GM21786 (cell line): ENCODE measurements at regions not wholly inside any gene's neighbourhood (a gene's known extent, or its start where the extent isn't known, plus 50 kb on each side); places are given as distances from the start of the nearest gene placed in this dataset.

ENCODE experiments used
- ATAC-seq: cut with Tn5 transposase; IDR thresholded peaks from one replicate; pipeline ENCODE4 v1.9.1; 2021; ENCODE audit not compliant: unreplicated experiment

DNA sequence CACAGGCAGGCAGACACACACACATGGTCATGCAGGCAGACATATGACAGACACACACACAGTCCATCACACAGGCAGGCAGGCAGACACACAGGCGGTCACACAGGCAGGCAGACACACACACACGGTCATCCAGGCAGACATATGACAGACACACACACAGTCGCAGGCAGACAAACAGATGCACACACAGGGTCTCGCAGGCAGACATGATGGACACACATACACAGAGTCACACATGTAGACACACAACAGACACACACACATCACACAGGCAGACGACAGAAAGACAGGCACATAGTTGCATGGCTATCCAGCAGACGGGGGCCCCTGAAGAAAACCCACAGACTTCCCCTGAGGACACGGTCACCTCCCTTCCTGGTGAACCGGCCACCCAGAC, 135.4 kb downstream of the NCOR2 start:
- ATAC-seq = no peak

DNA sequence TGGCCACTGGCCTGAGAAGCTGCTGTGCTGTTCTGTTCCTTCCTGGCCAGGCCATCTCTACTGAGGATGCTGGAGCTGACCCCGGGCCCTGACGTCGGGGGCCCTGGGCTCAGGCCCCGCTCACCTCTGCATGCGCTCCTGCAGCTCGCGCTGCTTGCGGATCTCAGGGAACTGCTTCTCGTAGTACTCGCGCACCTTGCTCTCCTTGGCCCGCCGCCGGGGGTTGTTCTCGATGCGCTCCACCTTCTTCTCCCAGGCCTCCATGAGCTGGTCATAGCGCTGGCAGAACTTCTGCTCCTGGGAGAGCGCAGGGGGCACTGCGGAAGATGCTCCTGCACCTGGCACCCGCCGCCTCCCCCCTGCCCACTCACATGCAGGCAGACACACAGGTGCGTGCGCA, 135.6 kb downstream of the RFLNA start:
- ATAC-seq = no peak

DNA sequence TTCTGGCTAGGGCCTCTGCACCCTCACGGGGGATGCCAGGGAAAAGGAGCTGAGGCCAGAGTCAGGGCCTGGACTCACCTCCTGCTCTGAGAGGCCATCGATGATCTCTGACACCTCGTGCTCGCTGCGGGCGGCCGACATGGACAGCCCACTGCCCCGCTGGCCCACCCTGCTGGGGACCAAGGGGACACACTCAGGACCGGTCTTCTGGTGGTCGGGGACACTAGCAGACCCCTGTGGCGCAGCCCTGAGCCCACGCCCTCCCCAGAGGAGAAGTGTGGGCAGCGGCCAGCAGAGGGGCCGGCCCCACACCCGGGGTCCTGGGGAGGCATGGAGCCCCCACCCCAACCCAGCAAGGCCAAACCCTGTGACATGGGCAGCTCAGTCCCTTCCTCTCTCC, 134.6 kb downstream of the RFLNA start:
- ATAC-seq = no peak

DNA sequence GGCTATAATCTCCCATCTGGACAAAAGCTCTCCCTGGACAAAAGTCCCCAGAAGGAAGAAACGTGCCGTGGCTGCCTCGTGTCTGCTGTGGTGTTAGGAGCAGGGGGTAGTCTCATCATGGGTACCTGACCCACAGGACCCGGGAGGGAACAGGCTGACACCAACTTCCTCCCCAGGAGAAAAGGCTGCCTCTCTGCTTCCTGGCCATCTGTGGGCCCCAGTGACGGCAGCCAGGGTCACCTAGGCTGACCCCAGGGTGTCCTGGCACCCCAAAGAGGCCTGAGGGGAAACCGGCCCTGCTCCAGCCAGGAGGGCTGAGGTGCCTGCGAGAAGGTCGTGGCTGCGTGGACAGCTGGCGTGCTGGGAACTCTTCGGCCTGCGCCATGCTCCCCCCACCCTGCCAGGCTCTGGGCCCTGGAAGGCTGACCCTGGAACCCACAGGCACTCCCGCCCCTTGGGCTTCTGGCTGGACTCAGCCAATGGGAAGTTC, 133.9 kb downstream of the RFLNA start:
- ATAC-seq = no peak

DNA sequence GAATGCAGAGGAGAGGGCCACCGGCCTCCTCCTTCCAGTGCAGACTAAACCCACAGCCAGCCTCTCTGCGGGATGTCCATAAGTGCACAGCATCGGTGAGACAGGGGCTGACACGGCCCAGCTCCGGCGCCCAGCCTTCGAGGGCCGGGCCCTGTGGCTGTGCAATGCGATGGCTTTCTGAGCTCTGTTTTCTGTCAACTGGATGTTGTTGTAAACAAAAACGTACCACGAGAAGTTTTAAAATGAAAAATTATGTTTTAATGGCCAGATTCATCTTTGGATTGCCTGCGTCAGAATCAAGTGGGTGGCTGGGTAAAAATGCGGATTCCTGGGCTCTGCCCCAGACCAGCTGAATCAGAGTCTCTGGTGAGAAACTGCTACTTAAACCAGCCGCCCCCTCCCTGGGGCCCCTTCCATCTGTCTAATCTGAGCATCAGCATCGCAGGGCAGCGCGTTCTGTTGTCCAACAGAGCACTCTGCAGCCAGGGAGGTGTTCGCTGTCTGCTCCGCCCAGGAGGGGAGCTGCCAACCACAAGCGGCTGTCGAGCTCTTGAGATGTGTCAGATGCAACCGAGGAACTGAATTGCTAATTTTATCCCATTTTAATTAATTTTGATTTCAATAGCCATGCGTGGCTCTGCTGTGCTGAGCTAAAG, 133.4 kb downstream of the RFLNA start:
- no peak for ATAC-seq

DNA sequence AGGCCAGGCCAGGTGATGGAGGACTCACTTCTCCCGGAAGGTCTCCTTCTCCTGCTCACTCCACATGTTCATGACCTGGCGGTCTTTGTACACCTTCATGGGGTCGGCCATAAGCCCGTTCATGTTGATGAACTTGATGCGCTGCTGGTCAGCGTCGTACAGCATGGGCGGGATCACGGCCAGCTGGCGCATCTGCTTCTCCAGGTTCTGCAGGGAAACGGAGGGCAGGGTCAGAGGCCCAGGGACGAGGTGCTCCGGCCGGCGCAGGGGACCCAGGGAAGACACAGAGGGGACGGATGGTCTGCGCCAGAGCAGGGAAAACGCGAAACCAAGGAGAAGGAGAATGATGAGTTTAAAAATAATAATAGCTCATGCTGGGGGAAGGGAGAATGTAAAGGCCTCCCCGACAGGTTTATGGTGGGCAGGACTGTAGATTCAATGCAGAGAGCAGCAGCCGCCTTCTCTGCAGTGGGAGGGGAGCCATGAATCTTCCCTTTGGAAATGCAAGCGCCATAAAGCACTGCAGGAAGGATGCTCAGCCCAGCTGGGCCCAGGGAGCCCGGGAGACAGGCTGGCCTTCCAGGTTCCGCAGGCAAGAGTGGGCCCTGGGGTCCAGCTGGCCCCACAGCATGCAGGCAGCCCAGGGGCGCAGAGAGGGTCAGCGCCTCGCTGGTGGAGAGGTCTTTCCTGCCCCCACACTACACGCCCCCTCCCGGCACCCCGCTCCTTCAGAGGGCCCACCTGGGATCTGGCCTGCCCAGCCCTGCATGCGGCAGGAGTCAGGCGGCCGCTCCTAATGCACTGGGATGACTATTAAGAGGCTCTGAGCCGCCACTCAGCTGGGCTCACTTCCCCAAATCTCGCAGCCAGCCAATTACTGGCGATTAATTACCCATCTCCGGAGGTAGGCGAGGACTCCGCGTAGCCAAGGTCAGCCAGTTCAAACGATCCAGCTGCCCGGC, 132.0 kb downstream of the RFLNA start:
- no peak for ATAC-seq

DNA sequence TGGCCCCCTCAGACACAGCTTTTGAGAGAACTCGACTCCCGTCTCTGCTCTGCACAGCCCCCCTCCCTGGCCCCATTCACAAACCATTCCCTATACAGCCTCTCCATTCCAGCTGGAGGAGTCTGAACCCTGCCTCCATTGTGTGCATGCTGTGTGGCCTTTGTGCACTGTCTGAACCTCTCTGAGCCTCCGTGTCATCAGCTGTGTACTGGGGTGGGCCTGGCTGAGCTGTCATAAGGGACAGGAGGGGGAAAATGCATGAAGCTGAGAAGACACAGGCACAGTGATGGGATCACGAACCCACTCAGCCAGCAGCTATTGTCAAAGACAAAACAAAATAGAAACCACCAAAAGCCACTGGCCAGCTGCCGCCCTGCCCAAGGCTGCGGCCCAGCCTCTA, 130.8 kb downstream of the RFLNA start:
- ATAC-seq = no peak

DNA sequence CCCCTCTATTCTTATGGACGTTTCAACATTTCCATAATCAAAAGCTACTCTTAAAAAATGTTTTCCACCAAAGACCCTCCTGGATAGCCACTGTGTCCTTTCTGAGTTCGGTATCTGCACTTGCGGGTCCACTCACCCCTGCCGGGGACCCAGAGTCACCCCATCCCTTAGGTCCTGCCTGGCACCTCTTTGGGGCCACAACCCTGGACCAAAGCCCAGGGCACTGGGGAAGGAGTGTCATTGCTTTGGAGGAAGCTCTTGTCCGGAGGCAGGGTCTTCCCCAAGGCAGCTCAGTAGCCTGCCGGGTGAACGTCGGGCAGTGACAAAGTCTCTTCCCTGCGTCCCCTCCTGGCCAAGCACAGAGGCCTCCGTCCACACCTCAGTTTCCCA, 129.6 kb downstream of the RFLNA start:
- no peak for ATAC-seq

DNA sequence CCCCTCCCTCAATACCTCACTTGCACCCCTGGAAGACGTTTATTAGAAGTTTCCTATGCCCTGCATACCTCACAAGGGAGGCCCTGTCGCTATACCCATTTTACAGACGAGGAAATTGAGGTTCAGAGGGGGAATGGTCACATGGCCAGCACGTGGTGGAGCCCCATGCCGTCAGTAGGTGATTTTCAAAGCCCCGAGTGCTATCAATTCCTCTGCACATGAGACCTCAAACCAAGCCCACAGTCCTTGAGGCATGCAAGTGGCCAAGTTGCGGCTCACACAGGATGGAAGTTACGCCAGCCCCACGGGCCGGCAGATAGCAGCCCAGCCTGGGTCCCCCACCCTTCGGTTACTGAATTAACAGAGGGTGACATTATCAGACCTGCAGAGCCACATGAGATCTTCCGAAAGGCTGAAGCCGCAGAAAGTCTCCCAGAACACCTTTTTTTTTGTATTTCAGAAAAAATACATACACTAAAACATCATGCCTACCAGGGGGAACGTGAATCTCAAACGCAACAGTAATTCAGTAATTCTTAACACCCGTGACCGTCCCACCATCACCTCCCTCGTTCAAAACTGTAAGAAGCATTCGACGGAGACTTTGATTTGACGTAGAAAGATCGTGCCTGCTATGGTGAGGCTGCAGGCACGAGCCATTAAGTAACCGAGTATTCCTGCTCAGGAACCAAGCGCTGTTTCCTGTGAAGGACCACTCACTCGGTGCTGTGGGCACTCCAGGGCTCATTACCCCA, 129.0 kb downstream of the RFLNA start:
- ATAC-seq = no peak

DNA sequence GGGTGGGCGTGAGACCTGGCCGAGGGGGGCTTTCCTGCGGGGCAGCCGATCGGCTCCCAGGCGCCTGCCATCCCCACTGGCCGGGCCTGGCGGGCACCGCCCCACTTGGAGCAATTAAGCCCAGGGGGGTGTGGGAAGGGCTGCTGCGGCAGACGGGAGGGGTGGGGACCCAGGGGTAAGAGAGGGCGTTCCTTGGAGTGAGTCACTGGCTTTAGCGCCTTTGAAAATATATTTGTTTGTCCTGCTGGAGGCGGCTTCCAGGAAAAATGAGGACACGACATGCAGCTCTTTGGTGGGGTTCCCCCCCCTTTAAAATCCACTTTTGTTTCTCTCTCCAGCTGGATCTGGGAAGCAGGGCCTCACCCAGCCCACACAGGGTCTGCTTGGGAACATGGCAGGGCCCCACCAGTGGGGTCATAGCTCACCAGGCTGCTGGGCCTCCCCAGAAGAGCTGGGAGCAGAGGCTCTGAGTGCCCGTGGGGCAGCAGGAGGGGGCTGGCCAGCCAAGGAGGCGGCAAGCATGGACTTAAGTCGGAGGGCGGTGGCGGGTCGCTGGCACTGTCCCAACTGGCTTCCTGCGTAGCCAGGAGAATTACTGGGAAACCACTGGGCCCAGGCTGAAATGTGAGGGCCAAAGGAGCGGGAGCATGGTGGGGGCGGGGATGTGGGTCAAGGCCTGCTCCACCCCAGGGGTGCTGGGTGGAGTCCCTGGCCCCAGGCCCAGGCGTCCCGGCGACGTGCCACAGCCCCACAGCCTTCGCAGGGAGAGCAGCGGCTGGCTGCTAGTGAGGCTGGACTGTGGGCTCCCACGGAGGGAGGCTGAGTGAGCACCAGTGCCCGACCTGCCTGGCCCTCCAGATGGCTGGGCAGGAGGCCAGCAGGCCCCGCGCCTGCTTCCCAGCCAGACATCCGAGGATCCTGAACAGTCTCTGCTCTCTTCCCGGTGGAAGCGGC, 128.0 kb downstream of the RFLNA start:
- ATAC-seq = no peak

DNA sequence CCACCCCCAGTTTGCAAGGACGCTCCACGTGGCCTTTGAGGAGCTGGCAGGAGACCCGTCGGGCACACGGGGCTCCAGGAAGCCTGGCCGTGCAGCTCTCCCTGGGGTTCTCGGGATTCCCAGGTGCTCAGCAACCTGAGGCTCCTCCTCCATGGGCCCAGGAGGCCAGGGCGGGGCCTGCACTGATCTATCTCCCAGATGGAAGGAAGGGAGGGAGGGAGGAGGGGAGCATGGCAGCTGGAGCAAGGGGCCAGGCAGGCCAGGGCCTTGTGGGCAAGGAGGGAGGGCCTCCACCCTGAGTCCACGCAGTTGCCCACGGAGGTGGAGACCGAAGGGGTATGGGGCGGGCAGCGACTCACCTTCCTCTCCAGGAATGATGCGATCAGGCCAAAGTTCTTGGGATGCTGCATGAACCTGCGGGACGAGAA, 127.3 kb downstream of the RFLNA start:
- ATAC-seq = no peak

DNA sequence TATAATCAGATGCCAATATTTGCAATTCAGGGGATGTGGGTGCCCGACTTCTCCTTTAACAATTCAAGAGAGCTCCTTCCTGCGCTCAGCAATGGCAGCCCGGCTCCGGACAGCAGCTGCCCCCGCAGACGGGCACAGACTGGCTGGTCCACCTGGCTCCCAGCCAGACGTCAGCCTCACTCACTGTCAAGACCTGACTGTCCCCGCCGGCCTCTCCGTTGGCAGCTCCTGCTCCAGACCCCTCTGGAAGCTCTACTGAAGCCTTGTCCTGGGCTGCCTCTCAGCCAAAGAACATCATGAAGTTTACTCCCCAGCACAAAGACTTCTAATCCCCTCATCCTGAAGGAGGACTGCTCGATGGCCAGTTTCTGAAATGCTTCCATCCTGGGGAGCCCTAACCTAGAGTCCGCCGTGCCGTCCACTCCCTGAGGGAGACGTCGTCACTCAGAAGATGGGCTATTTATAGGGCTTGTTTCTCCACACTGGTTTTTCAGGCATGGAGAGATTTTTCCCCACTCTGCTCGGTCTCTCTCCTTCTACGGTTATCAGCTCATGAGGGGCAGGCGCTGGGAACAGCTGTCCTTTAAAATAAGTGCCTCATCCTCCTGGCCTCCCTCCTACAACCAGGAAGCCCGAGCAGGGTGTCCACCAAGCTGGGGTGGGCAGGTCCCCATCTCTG, 126.2 kb downstream of the RFLNA start:
- no peak for ATAC-seq

DNA sequence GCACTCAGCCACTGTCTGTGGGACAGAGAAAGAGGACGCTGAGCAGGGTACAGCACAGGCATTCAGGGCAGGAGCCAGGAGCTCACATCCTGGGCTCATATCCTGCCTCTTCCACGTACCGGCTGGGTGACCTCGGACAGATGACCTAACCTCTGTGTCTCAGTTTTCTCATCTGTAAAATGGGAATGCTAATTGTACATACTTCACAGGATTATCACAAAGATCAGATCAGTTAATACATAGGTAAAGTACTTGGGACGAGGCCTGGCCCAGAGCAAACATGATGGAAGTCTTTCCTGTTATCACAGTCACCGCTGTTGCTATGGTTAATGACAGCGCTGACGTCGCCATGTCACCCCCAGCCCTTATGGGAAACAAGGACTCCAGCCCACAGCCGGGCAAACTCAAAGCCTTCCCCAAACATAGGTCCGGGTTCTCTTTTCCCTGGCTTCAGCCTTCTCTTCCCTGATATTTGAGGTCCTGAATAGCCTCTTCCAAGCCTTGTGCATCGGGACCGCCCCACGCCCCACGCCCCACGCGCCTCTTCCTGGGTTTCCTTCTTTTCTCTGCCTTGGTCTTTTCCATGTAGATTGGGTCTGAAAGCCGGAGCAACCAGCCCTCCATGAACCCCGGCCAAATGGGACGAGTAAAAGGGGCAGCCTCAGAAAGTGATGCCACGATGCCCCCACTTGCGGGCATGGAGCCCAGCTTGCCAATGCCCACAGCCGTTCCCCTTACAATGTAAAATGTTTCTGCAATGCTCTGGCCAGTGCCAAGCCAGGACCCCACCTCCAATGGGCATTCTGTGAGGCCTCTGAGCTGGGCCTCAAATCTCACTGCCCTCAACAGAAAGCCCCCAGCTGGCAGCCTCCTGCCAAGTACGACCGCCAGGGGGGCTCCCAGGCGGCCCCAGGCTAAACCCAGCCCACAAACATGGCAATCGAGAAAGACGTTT, 125.4 kb downstream of the RFLNA start:
- ATAC-seq = no peak

DNA sequence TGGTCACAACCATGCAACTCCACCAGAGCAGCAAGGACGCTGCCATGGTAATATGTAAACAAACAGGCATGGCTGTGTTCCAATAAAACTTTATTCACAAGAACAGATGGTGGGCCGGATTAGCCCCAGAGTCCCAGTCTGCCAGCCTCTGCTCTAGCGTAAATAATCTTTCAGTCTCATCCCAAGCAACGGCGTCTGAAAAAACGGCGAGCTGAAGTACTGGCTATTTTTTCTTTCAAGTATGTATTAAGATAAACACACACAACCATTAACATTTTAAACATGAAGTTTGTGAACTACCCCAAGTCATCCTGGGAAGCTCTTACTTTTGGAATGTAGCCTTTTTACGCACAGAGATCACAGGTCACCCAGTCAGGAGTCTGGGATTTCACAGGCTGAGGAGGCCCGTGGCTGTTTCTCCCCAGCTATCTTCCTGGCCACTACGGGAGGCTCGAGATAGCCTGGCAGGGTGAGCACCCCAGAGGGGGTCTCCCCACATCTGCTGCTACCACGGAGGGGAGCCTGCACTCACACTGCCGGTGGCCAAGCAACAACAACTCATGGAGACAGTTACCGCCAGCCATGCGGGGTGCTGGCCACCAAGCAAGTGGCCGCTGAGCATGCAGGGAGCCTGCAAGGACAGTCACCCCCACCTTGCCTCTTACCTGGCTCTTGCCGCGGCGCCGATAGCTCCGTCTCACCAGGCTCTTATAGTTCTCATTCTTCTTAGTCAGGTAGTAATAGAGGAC, 124.6 kb downstream of the RFLNA start:
- no peak for ATAC-seq

DNA sequence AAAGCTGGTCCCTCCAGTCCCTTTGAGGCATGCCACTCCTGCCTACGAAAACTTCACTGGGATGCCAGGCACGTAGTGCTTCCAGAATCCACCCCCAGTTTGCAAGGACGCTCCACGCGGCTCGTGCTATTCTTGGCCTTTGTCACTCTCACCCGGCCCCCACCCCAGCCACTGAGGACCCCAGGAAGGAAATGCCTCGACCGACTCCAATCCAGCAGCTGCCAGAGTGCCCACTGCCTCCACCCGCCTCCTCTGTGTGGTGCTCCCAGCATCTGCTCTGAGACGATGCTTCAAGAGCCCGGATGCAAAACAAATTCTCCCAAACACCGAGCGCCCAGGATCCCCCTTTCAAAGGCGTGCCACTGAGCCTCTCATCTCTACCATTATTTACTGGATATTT, 123.9 kb downstream of the RFLNA start:
- no peak for ATAC-seq

DNA sequence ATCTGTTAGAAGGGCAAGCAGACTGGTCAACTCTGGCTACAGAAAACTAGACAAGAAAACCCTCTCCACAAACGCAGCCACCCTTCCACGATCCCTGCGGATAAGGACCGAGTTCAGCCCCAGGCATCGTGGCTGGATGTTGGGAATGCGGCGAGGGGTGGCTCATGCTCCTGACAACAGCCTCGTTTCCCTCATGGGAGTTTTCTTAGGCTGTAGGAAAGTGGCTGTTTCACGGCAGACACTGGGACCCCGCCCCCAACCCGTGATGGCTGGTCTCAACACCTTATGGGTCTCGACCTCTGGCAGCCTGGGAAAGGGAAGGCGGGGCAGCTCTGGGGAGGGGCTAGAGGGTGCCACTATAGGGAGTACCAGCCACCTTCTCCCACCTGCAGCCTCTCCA, 123.3 kb downstream of the RFLNA start:
- ATAC-seq = no peak

DNA sequence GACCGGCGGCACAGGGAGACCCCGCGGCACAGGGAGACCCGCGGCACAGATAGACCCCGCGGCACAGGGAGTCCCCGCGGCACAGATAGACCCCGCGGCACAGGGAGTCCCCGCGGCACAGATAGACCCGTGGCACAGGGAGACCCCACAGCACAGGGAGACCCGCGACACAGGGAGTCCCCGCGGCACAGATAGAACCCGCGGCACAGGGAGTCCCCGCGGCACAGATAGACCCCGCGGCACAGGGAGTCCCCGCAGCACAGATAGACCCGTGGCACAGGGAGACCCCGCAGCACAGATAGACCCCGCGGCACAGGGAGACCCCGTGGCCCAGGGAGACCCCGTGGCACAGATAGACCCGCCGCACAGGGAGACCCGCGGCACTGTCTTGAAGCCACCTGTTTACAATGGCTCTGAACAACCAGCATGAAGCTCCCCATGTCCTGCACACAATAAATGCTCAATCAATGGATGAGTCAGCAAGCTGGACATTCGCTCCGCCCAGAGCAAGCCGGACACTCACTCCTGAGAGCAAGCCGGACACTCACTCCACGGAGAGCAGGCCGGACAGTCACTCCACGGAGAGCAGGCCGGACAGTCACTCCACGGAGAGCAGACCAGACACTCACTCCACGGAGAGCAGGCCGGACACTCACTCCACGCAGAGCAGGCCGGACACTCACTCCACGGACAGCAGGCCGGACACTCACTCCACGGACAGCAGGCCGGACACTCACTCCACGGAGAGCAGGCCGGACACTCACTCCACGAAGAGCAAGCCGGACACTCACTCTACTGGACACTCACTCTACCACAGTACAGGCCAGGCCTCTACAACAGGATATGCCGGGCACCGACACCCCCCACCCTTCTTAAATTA, 121.9 kb downstream of the RFLNA start:
- no peak for ATAC-seq
